HPDE6-E6E7 (cell line): ENCODE measurements at regions not wholly inside any gene's neighbourhood (a gene's known extent, or its start where the extent isn't known, plus 50 kb on each side); places are given as distances from the start of the nearest gene placed in this dataset.
A peak's percentile ranks its signal among the peaks of the same experiment; 100 is the strongest.
"Not testable (repeated sequence)": the region's sequence is repeated elsewhere in the genome, so short reads cannot be mapped to it uniquely, and the experiment has no call there.

ENCODE experiments used
- DNase-seq: peaks from one replicate; pipeline ENCODE4 v3.0.0; 2011; ENCODE audit warnings: missing footprints; ENCODE audit errors: extremely low spot score

DNA sequence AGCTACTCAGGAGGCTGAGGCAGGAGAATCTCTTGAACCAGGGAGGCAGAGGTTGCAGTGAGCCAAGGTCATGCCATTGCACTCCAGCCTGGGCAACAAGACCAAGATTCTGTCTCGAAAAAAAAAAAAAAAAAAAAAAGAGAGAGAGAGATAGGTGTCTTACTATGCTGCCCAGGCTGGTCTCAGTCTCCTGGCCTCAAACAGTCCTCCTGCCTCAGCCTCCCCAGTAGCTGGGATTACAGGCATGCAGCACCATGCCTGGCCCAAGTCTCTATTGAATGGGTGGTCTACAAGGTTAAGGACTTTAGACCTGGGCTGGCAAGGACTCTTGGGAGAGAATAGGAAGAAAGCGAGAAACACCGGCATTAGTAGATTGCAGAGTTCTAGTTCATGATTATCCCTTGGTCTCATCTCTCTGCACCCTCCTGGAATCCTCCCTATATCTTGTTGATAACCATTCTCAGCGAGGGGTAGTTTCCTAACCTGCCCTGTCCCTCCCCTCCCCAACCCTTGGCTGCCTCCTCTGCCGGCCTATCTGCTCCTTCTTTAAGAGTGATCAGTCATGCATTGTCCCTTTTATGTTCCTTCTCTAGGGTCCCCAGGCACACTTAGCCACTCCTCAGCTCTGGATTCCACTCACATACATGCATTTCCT is 128.1 kb upstream of the MAP1LC3B2 start:
- no peak for DNase-seq

DNA sequence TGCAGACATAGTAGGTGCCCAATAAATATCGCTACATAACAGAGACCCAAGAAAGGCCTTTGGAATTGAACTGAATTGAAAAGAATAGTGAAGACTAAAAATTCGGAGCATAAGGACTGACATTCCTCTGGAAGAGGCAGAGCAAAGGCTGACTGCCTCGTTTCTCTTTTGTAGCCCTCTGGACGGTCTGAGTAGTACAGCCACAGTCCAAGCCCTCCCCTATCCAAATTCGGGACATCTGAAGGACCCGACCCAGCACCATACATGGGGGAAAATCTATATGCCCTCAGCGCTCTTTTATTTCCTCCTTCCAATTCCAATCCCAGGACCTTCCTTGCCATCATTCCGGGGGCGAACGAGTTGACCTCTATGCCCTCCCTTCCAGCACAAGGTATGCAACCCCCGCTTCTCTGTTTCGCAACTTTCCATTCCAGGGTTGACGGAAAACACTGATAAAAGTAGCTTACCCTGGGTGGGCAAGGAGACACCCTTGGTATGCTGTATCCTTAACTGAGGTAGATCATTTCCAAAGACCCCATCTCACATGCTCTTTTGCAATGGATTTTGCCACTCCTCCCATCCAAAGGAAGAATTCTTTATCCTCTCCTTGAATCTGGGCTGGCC is 127.4 kb upstream of the MAP1LC3B2 start:
- DNase-seq: no peak

DNA sequence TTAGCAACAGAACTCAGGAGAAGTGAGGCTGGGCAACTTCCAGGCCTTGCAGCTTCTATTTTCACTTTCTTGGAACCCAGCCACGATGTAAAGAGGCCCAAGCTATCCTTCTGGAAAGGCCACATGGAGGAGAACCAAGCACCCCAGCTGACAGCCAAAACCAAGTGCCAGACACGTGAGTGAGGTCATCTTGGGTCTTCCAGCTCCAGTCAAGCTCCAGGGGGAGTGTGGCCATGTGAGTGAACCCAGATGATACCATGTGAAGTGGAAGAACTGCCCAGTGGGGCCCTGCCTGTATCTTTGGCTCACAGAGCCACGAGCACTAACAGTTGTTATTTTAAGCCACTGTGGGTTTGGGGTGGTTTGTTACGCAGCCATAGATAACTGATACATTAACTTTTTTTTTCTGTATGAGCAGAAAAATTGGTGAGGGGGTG is 126.8 kb upstream of the MAP1LC3B2 start:
- no peak for DNase-seq

DNA sequence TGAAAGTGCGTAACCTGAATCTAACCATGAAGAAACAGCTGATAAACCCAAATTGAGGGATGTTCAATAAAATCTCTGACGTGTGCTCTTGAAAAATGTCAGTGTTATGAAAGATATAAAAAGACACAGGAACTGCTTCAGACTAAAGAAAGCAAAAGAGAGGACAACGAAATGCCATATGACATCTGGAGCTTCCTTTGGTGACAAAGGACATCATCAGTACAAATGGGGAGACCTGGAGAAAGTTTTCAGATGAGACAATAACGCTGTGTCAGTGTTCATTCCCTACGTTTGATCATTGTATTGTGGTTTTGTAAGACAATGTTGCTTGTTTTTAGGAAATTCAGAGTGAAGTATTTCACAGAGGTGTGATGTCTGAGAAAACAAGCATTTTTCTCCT is 125.9 kb upstream of the MAP1LC3B2 start:
- no peak for DNase-seq

DNA sequence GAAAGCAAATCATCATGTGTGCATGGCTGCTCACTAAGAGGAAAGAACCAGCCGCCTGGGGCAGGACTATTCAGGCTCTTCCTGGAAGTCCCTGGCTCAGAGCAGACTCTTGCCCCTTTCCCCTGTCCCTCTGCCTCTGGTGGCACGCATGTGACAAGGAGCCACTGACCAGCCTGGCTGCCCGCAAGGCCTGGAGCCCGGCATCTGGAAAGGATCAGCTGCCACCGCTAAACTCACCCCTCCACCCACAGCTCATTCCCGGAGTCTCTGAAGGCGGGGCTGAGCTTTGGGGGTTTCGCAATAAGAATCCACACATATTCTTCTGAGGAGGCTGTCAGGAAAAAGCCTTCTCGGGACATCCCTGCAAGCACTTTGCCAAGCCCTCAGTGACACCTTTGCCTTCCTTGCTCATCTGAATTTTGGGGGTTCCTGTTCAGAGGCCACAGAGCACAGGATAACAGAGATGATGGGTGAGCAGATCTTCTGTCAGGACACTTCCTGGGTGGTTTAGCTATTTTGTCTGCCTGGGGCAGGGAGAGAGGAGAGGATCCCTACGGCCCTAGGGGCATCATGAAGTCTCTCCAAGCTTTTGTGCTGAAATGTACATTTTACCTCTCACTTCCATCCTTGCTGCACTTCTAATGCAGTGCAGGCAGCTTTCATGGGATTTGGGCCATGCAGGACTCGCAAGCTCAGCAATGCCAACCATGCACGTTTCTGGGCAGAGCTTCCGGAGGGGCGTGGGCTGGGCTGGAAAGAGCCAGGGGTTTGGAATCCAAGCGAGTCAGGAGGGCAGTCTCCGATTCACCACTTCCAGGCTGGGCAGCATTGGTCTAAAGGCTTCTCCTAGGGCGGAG is 124.8 kb upstream of the MAP1LC3B2 start:
- DNase-seq: peak; percentile 73

DNA sequence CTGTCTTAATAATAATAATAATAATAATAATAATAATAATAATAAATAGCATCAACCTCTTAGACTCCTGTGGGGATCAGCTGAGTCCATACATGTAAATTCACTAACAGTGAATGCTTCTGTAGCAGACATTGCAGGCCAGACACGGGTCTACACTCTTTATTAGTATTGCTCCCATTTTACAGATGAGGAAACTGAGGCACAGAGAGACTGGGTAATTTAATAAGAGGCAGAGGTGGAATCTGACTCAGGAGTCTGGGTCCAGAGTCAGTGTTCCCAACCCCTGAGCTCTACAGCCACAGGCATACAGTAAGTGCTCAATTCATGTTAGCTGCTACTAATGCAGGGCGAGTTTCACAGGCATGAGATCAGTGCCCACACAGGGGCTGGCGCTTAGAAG is 123.2 kb upstream of the MAP1LC3B2 start:
- no peak for DNase-seq

DNA sequence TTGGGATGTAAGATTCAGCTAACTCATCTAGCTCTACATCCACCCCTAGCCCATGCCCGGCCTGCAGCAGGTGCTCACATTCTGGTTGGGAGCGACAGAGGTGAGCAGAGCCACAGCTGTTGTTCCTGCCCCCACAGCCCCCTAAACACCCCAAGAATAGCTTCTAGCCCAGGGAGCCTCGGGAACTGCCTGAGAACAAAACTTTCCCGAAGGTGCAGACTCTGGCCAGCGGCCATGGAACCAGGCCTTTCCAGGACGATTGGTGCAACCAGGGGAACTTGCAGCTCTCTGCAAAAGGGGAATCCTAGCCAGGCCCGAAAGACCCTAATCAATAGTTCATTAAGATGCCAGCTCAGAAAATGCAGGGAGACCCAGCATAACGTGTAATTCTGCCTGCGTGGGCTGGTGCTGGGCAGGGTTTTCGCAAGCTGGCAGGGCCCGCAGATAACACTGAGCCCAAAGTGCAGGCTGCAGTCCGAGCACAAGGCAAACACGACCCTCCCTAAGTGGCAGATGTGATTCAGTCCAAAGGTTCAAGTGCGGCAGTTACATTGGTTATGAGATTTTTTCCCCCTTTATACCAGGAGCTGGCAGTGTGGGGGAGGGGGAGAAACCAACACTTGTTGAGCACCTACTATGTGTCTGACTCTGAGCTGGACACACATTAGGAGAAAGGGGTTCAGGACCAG is 122.5 kb upstream of the MAP1LC3B2 start:
- DNase-seq: no peak

DNA sequence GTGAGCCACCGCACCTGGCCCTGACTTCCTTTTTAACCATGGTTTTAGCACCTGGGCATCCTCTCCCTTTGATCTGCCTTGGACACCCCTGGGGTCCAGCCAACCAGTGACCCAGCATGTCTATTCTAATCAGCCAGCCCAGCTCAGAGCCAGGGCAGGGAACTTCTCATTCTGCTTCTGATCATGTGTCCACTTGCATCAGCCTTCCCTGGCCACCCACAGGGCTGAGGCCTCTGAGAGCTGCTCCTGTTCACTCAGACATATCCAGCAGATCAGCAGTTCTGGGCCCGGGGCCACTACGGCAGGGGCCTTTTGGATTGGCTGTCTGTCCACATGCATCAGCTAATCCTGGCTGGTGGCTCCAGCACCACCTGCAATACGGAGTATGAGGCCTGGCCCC is 117.9 kb upstream of the MAP1LC3B2 start:
- DNase-seq: no peak

DNA sequence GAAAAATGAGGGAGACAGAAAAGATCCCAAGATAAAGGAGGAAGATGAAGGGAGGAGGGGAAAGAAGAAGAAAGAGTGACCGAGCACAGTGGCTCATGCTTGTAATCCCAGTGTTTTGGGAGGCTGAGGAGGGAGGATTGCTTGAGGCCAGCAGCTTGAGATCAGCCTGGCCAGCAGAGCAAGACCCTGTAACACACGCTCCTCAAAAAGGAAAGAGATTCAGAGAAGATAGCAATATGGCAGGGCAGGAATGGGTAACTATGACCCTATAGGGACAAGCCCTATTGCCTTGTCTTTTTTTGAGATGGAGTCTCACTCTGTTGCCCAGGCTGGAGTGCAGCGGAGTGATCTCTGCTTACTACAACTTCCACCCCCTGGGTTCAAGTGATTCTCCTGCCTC is 116.9 kb upstream of the MAP1LC3B2 start:
- no peak for DNase-seq

DNA sequence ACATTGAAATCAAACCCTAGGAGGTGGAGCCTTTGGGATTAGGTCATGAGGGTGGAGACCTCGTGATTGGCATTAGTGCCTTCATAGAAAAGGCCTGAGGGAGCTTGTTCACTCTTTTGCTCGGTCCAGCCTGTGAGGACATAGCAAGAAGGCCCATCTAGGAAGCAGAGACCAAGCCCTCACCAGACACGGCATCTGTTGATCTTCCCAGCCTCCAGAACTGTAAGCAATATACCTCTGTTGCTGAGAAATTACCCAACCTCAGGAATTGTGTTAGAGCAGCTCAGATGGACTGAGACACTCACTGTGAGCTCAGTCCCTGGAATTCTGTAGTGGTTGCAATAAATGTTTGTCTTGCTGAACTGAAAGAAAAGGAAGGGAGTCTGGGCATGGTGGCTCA is 116.2 kb upstream of the MAP1LC3B2 start:
- no peak for DNase-seq

DNA sequence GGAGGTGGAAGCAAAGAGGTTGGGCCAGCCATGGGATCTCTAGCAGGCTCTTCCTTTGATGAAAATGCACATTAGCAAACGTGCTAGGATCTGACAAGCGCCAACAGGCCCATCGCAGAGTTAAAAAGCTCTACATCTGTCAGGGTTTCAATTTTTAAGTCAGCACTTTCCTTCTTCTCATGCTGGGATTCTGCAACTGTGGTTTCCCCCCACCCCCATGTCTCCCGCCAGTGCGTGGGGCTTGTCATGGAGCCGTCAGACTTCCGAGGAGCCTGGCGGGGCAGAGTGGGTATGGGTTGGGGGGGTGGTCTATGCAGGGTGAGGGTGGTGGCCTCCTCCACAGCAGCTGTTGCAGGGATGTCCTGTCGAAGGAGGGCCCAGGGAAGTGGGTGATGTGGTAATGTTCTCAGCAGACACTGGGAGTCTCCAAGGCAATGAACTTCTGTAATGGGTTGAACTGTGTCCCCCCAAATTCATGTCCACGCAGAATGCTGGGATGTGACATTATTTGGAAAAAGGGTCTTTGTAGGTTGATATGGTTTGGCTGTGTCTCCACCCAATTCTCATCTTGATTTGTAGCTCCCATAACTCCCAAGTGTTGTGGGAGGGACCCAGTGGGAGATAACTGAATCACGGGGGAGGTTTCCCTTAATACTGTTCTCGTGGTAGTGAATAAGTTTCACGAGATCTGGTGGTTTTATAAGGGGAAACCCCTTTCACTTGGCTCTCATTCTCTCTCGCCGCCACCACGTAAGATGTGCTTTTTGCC is 115.2 kb upstream of the MAP1LC3B2 start:
- no peak for DNase-seq

DNA sequence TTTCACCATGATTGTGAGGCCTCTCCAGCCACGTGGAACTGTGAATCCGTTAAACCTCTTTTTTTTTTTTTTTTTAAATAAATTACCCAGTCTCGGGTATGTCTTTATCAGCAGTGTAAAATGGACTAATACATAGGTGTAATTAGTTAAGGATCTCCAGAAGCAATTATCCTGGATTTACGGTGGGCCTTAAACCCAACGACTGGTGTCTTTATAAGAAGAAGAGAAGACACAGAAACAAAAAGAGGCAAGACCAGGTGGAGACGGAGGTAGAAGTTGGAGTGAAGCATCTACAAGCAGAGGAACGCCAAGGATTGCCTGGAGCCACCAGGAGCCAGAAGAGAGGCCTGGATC is 114.6 kb upstream of the MAP1LC3B2 start:
- DNase-seq: no peak

DNA sequence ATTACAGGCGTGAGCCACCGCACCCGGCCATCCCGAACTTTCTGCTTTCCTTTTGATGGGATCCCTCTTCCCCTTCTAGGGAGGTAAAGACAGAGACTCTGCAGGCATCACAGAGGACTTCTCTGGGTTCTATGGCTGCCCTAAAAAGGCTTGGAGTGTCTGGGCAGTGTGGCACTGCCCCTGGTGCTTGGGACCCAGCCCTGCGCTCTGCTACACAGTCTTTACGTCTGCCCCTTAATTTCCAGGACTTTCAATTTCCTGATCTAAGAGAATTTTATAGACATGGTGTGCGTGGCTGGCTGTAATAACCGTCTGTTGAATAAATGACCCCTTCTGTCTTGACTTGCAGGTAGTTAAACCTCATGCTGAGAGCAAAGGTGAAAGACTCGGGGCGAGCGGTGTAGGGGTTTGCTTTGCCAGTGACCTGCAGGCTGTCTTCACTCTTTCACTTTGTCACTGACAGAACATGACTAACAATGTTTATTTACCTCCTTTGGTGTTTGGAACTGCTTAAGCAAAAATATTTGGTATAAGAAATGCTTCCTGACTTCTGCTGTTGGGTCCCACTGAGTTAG is 110.9 kb upstream of the MAP1LC3B2 start:
- DNase-seq: no peak

DNA sequence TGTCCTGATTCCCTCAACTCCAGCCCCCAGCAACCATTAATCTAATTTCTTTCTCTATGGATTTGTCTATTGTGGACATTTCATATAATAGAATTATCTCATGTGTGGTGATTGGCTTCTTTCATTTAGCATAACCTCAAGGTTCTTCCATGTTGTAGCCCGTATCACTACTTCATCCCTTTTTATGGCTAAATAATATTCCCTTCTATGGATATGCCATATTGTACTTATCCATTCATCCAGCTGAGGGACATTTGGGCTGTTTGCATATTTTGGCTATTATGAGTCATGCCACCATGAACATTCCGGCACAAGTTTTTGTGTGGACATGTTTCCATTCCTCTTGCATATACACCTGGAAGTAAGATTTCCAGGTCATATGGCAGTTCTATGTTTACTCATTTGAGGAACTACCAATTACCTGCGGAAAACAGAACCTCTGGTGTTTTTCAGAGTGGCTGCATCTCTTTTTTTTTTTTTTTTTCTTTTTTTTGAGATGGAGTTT is 108.7 kb upstream of the MAP1LC3B2 start:
- DNase-seq: no peak

DNA sequence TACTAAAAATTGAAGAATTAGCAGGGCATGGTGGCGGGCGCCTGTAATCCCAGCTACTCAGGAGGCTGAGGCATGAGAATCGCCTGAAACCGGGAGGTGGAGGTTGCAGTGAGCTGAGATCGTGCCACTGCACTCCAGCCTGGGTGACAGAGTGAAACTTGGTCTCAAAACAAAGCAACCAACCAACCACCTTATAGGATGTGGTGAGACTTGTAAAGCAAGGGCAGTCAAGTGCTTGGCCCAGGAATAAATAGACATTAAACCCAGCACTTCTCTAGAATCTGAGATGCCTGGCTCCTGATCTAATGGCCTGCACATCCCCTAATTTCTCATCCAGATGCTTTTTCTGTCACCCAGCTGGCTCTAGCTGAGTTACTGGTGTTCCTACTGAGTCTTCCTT is 106.2 kb upstream of the MAP1LC3B2 start:
- not testable (repeated sequence) for DNase-seq

DNA sequence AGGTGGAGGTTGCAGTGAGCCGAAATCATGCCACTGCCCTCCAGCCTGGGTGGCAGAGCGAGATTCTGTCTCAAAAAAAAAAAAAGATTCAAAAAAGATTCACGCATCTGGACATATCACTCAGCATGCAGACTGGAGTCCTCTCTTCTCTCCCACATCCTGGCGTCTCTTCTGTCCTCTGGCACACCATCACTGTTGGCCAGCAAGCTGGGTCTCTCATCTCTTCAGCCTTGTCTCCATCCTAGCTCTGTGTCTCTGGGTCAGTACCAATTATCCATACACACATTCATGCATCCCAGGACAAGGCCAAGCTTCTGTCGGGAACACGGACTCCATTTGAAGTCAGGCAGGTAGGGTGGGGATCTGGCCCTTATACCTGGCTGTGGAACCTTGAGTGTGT is 105.5 kb upstream of the MAP1LC3B2 start:
- DNase-seq: no peak

DNA sequence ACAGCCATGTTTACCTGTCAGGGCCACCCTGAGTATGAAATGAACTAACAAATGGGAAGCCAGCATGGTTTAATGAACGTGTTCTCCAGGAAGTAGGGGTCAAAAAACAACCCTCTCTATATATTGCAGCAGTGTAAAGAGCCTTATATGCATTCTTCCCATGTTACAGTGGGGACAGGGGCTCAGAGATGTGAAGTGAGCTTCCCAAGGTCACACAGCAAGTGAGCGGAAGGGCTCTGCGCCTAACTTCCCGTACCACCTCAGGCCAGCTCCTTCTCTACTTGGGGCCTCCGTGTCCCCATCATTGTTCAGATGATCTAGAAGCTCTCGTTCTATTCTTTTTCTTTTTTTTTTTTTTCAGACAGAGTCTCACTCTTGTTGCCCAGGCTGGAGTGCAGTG is 105.1 kb upstream of the MAP1LC3B2 start:
- no peak for DNase-seq

DNA sequence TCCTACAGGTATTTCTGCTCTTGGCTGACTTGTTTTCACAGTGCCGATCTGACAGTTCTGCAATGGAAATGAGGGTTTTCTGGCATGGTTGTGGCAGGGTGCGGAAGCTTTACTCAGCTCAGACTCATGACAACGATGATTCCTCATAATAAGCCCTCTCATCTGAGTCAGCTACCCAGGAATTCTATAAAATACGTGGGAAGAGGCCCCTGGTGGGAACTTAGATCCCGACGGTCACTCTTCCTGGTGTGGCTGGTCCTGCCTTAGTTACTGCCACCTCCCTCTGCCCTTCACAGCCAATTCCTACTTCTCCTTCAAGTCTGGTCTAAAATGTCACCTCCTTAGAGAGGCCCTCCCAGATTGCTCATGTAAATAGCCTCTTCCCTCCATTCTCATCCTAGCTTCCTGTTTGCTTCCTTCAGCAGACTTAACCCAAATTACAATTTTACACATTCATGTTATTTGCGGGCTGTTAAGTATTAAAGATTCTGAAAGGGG is 104.2 kb upstream of the MAP1LC3B2 start:
- peak; percentile 73 for DNase-seq

DNA sequence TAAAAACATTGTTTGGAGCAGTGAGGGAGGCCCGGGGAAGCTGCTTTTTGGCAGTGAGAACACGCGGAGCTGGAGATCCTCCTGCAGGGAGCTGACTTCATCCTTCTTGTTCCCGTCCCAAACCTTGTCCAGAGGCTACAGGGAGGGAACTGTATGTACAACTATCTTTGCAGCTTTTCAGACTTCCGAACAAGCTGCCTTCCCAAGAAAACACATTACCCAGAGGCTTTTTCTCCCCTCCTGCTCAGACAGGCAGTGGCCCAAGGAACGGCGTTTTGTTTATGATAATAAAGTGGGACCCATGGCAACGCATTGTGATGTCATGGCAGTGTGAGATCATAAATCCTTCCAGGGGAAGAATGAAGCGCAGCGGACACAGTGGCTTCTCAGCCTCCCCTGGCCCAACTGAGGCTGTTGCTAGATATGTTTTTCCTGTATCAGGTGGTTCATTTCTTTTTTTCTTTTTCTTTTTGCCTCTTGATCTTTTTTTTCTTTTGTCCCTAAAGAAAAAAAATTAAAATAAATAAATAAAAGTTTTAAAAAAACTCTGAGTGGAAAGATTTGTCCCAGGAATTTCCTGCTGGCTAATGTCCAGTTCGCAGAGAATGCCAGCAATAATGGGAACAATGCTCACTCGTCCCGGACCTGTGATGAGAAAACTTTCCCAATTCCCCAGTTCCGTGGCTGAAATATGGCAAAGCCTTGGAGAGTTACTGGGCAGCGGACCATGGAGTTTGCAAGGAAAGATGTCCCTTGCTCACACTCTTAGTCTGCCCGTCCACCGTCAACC is 103.4 kb upstream of the MAP1LC3B2 start:
- peak; percentile 33 for DNase-seq
